CD4-positive, alpha-beta T cell treated with Interleukin-2 at 100 ng/mL for 4 hours (primary cell): ENCODE measurements at regions not wholly inside any gene's neighbourhood (a gene's known extent, or its start where the extent isn't known, plus 50 kb on each side); places are given as distances from the start of the nearest gene placed in this dataset.
"Not testable (repeated sequence)": the region's sequence is repeated elsewhere in the genome, so short reads cannot be mapped to it uniquely, and the experiment has no call there.

ENCODE experiments used
- DNase-seq: peaks from one replicate; pipeline ENCODE4 v3.0.0-alpha.2; 2020; ENCODE audit warnings: low spot score

- not testable (repeated sequence) for DNase-seq
These were observed 246.9 kb upstream of the NCAM1 start for GRCh38 chr11:112714340-112714739.

DNA sequence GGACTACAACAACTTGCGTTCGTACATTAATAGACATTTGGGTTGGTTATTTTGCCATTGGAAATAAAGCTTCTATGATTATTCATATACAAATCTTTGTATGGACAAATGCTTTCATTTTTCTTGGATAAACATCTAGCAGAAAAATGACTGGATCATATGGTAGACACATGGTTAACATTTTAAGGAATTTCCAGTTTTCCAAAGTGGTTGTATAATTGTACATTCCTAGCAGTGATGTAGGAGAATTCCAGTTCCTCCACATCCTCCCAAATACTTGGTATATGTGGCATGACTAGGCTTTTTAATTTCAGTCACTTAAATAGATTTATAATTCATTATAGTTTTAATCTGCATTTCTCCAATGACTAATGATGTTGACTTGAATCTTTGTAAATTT lies 246.2 kb upstream of the NCAM1 start:
- DNase-seq = no peak

DNA sequence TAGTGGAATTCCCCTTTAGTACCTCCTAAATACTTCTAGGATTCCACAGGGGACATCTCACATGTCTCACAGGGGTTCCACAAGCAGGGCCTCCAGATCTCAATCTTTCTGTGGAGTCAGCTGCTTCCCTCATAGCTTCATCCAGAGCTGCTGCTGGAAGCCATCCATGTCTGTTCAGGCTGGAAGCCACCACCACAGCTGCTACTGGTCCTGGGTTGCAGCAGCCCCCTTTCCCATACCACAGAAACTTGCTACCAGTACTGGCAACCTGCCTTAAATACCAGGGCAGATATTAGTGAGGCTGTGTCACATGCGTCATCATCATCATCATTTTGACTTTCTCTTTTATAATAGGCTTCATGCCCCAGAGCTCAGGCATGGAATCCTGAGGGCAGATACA lies 242.7 kb upstream of the NCAM1 start:
- no peak for DNase-seq

- no peak for DNase-seq
These were observed 241.3 kb upstream of the NCAM1 start for GRCh38 chr11:112719736-112720525.

DNA sequence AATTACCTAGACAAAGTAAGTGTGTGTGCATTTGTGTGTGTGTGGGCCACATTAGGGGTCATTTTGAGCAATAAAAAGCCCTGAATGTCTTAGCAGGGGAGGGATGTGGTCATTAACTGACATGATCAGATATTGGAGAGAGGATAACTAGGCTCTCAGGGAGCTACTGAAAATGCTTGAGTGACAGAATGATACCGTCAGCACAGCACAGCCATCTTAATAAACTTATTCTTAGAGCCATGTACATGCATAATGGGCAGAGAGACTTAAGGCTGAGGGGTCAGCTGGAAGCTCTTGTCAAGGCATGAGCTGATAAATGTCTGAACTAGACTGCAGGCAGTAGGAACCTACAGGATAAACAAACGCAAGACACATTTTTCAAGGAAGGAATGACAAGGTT lies 239.1 kb upstream of the NCAM1 start:
- DNase-seq = no peak

- DNase-seq = no peak
These were observed 238.3 kb upstream of the NCAM1 start for GRCh38 chr11:112722876-112723275.

GRCh38 chr11:112723676-112724495 lies 237.3 kb upstream of the NCAM1 start:
- DNase-seq = no peak

GRCh38 chr11:112724496-112724790 lies 236.8 kb upstream of the NCAM1 start:
- DNase-seq = no peak

DNA sequence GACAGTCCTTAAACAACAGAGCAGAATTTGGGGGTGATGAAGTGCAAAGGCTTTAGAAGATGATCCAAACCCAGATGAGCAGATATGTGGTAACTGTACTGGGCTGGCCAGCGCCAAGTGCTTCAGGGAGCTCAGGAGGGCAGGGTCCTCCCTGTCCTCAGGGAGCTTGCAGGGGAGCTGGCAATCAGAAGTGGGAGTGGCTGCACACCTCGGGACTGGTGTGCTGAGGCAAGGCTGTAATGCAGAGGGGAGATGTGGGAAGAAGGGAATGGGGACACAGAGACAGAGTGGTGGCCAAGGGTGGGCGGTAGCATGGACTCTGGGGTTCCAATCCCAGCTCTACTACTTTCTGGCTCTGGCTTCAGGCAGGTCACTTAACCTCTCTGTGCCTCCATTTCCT lies 235.6 kb upstream of the NCAM1 start:
- DNase-seq = no peak

GRCh38 chr11:112727341-112727841 lies 233.8 kb upstream of the NCAM1 start:
- DNase-seq = no peak

GRCh38 chr11:112728288-112728687 lies 232.9 kb upstream of the NCAM1 start:
- DNase-seq = no peak

DNA sequence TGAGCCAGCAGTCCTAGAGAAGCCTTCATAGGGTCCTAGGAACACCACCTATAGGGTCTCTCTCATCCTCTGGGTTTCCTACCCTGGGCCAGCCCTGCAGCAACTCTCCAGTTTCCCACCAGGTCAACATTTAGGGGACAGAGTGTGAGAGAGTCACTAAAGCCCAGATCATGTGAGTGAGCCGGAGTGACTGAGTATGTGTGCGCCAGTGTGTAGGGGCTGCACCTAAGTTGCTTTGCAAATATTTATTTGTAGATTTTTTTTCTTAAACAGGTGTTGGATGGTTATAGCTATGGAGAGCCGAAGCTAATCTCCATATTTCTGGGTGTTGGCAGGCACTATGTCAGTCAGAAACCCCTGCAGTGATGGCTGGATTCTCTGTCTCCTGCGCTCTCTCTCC lies 232.5 kb upstream of the NCAM1 start:
- DNase-seq = no peak

GRCh38 chr11:112730591-112730990 lies 230.6 kb upstream of the NCAM1 start:
- no peak for DNase-seq

DNA sequence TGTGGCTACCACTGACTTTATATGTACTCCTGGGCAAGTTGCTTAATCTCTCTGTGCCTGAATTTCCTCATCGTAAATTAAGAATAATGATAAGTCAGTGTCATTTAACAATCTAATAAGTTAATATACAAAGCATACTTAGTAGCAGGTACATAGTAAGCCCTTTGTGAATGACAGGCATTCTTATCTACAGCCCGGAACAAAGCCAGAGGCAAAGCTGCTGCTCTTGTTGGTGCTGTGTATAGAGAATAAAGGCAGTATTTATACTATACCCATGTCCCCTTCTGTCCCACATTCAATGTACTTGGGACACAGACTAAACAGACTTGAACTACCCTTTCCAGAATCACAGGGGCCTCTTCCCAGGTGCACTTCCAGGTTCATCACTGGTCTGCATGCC lies 229.7 kb upstream of the NCAM1 start:
- no peak for DNase-seq

DNA sequence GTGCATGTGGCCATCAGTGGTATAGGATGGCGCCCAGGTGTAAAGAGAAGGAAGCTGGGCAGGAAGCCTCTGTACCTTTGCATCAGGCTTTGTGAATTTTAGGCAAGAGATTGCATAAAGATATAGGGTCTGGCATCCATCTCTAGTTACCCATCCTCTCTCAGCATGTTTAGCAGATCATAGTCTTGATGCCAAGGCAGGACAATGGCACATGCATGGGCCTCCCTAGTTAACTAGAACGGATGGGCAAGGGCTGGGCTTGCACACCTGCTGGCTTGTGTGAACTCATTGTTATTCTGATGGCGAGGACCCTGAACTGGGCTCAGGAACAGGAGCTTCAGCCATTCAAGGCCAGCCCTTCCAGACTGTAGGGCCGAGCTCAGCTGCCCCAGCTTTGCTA lies 229.2 kb upstream of the NCAM1 start:
- DNase-seq = no peak

DNA sequence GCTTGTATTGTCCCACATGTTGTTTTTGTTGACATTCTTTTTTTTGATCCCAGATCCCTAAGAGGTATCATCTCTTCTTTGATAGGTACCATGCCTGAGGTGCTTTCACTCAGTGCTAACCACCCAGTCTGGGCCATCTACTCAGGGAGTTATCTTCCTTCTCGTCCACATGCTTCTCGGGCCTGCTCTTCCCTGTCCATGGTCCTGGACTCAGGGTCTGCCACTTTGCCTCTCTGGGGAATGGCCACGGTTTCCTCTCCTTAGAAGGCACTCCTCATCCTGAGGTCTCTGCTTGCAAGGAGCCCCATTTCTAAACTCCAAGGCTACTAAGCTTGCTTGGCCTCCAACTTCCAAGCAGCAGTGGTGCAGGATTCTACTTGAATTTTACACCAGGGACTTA lies 227.0 kb upstream of the NCAM1 start:
- DNase-seq = no peak

DNA sequence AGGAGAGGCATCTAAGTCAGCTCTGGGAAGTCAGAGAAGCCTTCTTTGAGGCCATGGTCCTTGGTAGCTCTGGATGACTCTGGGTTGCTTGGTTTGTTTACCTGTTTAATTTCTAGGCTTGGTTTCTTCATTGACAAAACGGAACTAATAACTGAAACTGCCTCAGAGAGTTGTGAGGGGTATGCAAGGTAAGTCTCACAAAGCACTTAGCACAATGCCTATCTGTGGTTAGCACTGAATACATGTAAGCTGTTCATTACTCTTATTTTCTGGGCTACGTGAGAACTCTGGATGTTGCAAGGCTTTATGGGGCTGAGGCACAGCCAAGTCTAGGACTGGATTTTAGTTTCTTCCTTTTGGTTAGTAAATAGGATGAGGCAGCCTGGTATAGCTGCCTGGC lies 225.8 kb upstream of the NCAM1 start:
- DNase-seq = no peak

GRCh38 chr11:112744041-112744440 lies 217.2 kb upstream of the NCAM1 start:
- no peak for DNase-seq

DNA sequence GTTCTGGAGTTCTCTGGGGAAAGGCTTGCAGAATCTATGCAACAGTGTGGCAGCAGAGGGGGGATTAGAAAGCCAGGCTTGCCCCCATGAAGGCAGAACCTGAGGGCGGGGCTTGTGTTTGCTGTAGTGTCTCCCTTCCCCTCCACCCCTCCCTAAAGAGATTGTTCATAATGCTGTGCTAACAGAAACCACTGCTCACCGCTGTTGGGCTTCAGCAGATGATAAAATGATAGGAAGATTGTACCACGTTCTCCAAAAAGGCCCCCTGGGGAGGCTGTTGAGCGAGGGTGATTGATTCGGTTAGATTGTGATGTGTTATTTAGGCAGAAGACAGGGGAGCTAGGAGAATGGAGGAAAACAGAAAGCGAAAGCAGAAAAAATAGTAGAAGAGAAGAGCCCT lies 215.2 kb upstream of the NCAM1 start:
- no peak for DNase-seq

GRCh38 chr11:112748252-112748651 lies 213.0 kb upstream of the NCAM1 start:
- DNase-seq = no peak

DNA sequence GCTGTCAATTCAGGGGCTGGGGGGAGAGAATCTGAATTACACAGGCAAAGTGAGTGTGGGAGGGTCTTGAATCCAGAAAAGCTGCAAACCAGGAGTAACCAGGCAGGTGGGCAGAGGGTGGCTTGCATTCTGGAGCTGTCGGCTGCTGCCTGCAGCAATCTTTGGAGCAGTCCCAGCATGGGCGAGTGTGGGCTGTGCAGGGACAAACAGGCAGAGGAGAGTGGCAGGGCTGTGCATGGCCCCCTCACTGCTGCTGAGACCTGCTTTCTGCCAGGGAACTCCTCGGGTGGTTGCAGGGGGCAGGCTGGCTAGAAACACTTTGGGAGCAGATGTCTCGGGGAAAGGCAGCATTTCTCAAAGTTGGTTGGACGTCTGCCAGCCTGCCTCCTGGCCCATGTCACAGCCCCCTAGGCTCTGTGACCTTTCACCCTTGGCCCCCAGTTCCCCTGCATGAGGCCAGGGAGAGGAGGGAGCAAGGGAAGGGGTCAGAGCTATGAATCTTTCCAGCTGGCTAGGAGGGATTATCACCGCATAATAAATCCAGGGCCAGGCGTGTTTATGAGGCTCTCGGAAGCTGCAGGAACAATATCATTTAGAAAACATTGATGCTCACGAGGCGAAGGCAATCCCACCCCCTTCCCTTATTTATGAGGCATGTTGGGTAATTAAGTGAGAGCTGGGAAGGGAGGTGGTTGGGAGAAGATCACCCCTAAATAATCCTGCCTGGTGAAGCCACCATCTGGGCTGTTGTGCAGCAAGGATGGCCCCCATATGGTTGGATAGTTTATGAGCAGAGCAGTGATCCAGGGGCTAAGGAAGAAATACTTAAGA lies 212.3 kb upstream of the NCAM1 start:
- DNase-seq = no peak

GRCh38 chr11:112751329-112751728 lies 209.9 kb upstream of the NCAM1 start:
- no peak for DNase-seq

GRCh38 chr11:112751772-112752171 lies 209.4 kb upstream of the NCAM1 start:
- no peak for DNase-seq
